Esophagus muscularis mucosa (tissue), 4 donors: ENCODE measurements at regions not wholly inside any gene's neighbourhood (a gene's known extent, or its start where the extent isn't known, plus 50 kb on each side); places are given as distances from the start of the nearest gene placed in this dataset.

Experiments used
- DNase-seq: peaks from one replicate; pipeline ENCODE4 v3.0.0-alpha.2; 2017; ENCODE audit errors: extremely low spot score
- H3K27ac ChIP-seq, 4 donors: fragments of 200-600 bp; sonication (generic); replicated peaks in 1 of 4; 1 replicate in 3 of 4; 2 replicates in 1 of 4; pipeline ENCODE4 v1.5.1; 2016 to 2019; ENCODE audit warnings: mild to moderate bottlenecking in 1 of 4
- H3K27me3 ChIP-seq, 4 donors: fragments of 200-600 bp; sonication (generic); one replicate each; pipeline versions ENCODE4 v1.5.1 to v1.6.0; 2016 to 2019
- H3K36me3 ChIP-seq, 4 donors: fragments of 200-600 bp; sonication (generic); one replicate each; pipeline ENCODE4 v1.5.1; 2016 to 2019
- H3K4me1 ChIP-seq, 4 donors: fragments of 200-600 bp; sonication (generic); one replicate each; pipeline ENCODE4 v1.5.1; 2016 to 2019
- H3K4me3 ChIP-seq, 4 donors: fragments of 200-600 bp; sonication (generic); 1 replicate in 2 of 4; 2 replicates in 2 of 4; pipeline ENCODE4 v1.5.1; 2016 to 2019; ENCODE audit warnings: mild to moderate bottlenecking in 4 of 4, moderate library complexity in 1 of 4
- H3K9me3 ChIP-seq, 4 donors: fragments of 200-600 bp; sonication (generic); 1 replicate in 3 of 4; 2 replicates in 1 of 4; pipeline ENCODE4 v1.5.1; 2016 to 2019
- CTCF ChIP-seq, 3 experiments: fragments of 200-600 bp in 2 of 3; fragments of 450-650 bp in 1 of 3; sonication (generic) in 2 of 3; IDR thresholded peaks; one replicate each; pipeline ENCODE4 v1.5.1; 2017 to 2019; ENCODE audit warnings: antibody characterized with exemption in 3 of 3, mild to moderate bottlenecking in 2 of 3, moderate library complexity in 1 of 3
- EP300 ChIP-seq: sonication (generic); formaldehyde crosslinking; IDR thresholded peaks from one replicate; pipeline ENCODE4 v1.6.1; 2017; ENCODE audit warnings: antibody characterized with exemption
- POLR2A ChIP-seq: fragments of 450-650 bp; IDR thresholded peaks from one replicate; pipeline ENCODE4 v1.6.1; 2017; ENCODE audit warnings: antibody characterized with exemption, moderate library complexity, mild to moderate bottlenecking, low read depth
- POLR2AphosphoS5 ChIP-seq, 2 donors: sonication (generic); formaldehyde crosslinking; IDR thresholded peaks; one replicate each; pipeline ENCODE4 v1.6.1; 2017; ENCODE audit warnings: antibody characterized with exemption in 2 of 2
- WGBS: methylation state at CpG from one replicate; pipeline ENCODE4 v1.1.5; 2018; 5-methylcytosine and 5-hydroxymethylcytosine counted together
- intact Hi-C: fragments of 100-400 bp; cut with DNase I; formaldehyde crosslinking; loops from one replicate; pipeline ENCODE4 v1.15.1; 2023

GRCh38 chr12:24535334-24536069, 413.4 kb downstream of the BCAT1 start:
- no peak for TF ChIP-seq CTCF (IDR thresholded peaks at IDR 0.05)
- H3K27me3 ChIP-seq, result no peaks in the 10 kb centered on the region
- WGBS, result 77% methylated on average over 6 of the region's 6 CpGs
- intact Hi-C loops, result no loop called here
- H3K36me3 ChIP-seq, result no peaks in the 10 kb centered on the region
- peak overlapping the region; percentile 15 to 43 (median 32) for H3K27ac ChIP-seq
- no peaks in the 10 kb centered on the region for H3K9me3 ChIP-seq
- peaks cover 0 to 4% (median 2%) of the 10 kb centered on the region in 4 donors for H3K4me1 ChIP-seq
- DNase-seq, result no peak
- H3K4me3 ChIP-seq, result no peak overlapping the region

- Histone ChIP-seq H3K9me3 (no peaks in the 10 kb centered on the region), H3K4me3 (no peak overlapping the region), H3K36me3 (no peaks in the 10 kb centered on the region), H3K27me3 (no peaks in the 10 kb centered on the region), H3K4me1 (peaks cover 0 to 4% (median 2%) of the 10 kb centered on the region in 4 donors), H3K27ac (peak overlapping the region in 1 of 4 donors; percentile 36)
- TF ChIP-seq CTCF (IDR thresholded peaks at IDR 0.05), result no peak
- TF ChIP-seq POLR2AphosphoS5 (IDR thresholded peaks at IDR 0.05), result no peak
- intact Hi-C loops, result no loop called here
- DNase-seq, result no peak
- WGBS, result 60% methylated on average over 4 of the region's 4 CpGs
Observed at GRCh38 chr12:24534622-24535021, 414.3 kb downstream of the BCAT1 start.

- no peaks in the 10 kb centered on the region for H3K9me3 ChIP-seq
- TF ChIP-seq EP300 (no peak), POLR2AphosphoS5 (IDR thresholded peaks at IDR 0.05) (no peak), POLR2A (no peak), CTCF (IDR thresholded peaks at IDR 0.05) (no peak)
- WGBS, result 89% methylated on average over 3 of the region's 3 CpGs
- H3K36me3 ChIP-seq, result no peaks in the 10 kb centered on the region
- intact Hi-C loops, result no loop called here
- no peak overlapping the region for H3K4me3 ChIP-seq
- H3K27me3 ChIP-seq, result no peaks in the 10 kb centered on the region
- DNase-seq, result no peak
- H3K27ac ChIP-seq, result no peak overlapping the region
- peaks cover 0 to 4% (median 2%) of the 10 kb centered on the region in 4 donors for H3K4me1 ChIP-seq
Observed at GRCh38 chr12:24533716-24534352, 415.1 kb downstream of the BCAT1 start.

GRCh38 chr12:24530689-24531088, 418.2 kb downstream of the BCAT1 start:
- H3K4me3 ChIP-seq, result no peak overlapping the region
- 66% methylated on average over 2 of the region's 2 CpGs for WGBS

More at GRCh38 chr12:24530689-24531088, 418.2 kb downstream of the BCAT1 start:
- Histone ChIP-seq H3K27ac (peak overlapping the region in 1 of 4 donors; percentile 31), H3K9me3 (no peaks in the 10 kb centered on the region), H3K4me1 (peaks cover 0 to 4% (median under 1%) of the 10 kb centered on the region in 4 donors), H3K27me3 (no peaks in the 10 kb centered on the region), H3K36me3 (no peaks in the 10 kb centered on the region)
- intact Hi-C loops, result no loop called here
- TF ChIP-seq CTCF (IDR thresholded peaks at IDR 0.05), result no peak
- no peak for TF ChIP-seq POLR2AphosphoS5 (IDR thresholded peaks at IDR 0.05)
- TF ChIP-seq POLR2A, result no peak
- no peak for TF ChIP-seq EP300
- no peak for DNase-seq
